Fibroblast of villous mesenchyme (primary cell): ENCODE measurements at regions not wholly inside any gene's neighbourhood (a gene's known extent, or its start where the extent isn't known, plus 50 kb on each side); places are given as distances from the start of the nearest gene placed in this dataset.
"Not testable (repeated sequence)": the region's sequence is repeated elsewhere in the genome, so short reads cannot be mapped to it uniquely, and the experiment has no call there.

ENCODE experiments used
- DNase-seq: peaks from one replicate; pipeline ENCODE4 v3.0.0-alpha.2; 2010; ENCODE audit warnings: low read depth
- H3K4me3 ChIP-seq: 2 replicates; pipeline ENCODE4 v1.5.1; 2011; ENCODE audit warnings: low read depth, mild to moderate bottlenecking, low read length
- CTCF ChIP-seq: IDR thresholded peaks from 2 replicates; pipeline ENCODE4 v1.5.1; 2012; ENCODE audit warnings: low read depth, mild to moderate bottlenecking, low read length; ENCODE audit not compliant: insufficient read depth

GRCh38 chr3:193134856-193135255, 106.2 kb upstream of the PLAAT1 start:
- peak; percentile 16 for DNase-seq
- TF ChIP-seq CTCF: no peak
- no peak overlapping the region for H3K4me3 ChIP-seq

GRCh38 chr3:193140381-193140780, 100.6 kb upstream of the PLAAT1 start:
- DNase-seq: no peak
- no peak for TF ChIP-seq CTCF
- H3K4me3 ChIP-seq: no peak overlapping the region

- no peak for DNase-seq
- H3K4me3 ChIP-seq: no peak overlapping the region
- no peak for TF ChIP-seq CTCF
Observed at GRCh38 chr3:193145248-193145647, 95.8 kb upstream of the PLAAT1 start.

GRCh38 chr3:193148688-193149473, 92.1 kb upstream of the PLAAT1 start:
- no peak overlapping the region for H3K4me3 ChIP-seq
- no peak for TF ChIP-seq CTCF
- DNase-seq: no peak

- DNase-seq: no peak
- no peak for TF ChIP-seq CTCF
- H3K4me3 ChIP-seq: no peak overlapping the region
Observed at GRCh38 chr3:193149998-193150397, 91.0 kb upstream of the PLAAT1 start.

GRCh38 chr3:193155044-193155781, 85.8 kb upstream of the PLAAT1 start:
- not testable (repeated sequence) for H3K4me3 ChIP-seq, DNase-seq

- H3K4me3 ChIP-seq: no peak overlapping the region
- no peak for DNase-seq
Observed at GRCh38 chr3:193157051-193157450, 84.0 kb upstream of the PLAAT1 start.

More at GRCh38 chr3:193157051-193157450, 84.0 kb upstream of the PLAAT1 start:
- no peak for TF ChIP-seq CTCF
